Gastrocnemius medialis (tissue), 4 donors: ENCODE measurements at regions not wholly inside any gene's neighbourhood (a gene's known extent, or its start where the extent isn't known, plus 50 kb on each side); places are given as distances from the start of the nearest gene placed in this dataset.

Source experiments
- ATAC-seq, 2 donors: fragments of 150-250 bp; one replicate each; pipeline ENCODE4 v1.9.1; 2016
- DNase-seq, 2 donors: peaks; one replicate each; pipeline ENCODE4 v3.0.0-alpha.2; 2019
- H3K27ac ChIP-seq, 4 donors: fragments of 200-600 bp; sonication (generic); 1 replicate in 1 of 4; 2 replicates in 3 of 4; pipeline ENCODE4 v1.5.1; 2016 to 2018; ENCODE audit warnings: mild to moderate bottlenecking in 2 of 4, moderate library complexity in 1 of 4
- H3K27me3 ChIP-seq, 3 donors: fragments of 200-600 bp; sonication (generic) in 2 of 3; 1 replicate in 1 of 3; 2 replicates in 2 of 3; pipeline versions ENCODE4 v1.5.1 to v1.6.0; 2016 to 2019; ENCODE audit warnings: mild to moderate bottlenecking in 1 of 3, moderate library complexity in 1 of 3
- H3K36me3 ChIP-seq, 2 donors: fragments of 200-600 bp; sonication (generic) in 1 of 2; one replicate each; pipeline ENCODE4 v1.5.1; 2017 to 2018
- H3K4me1 ChIP-seq, 2 donors: fragments of 200-600 bp; sonication (generic) in 1 of 2; one replicate each; pipeline ENCODE4 v1.5.1; 2016 to 2017; ENCODE audit warnings: mild to moderate bottlenecking in 2 of 2
- H3K4me3 ChIP-seq, 4 donors: fragments of 200-600 bp; sonication (generic) in 3 of 4; 1 replicate in 1 of 4; 2 replicates in 3 of 4; pipeline ENCODE4 v1.5.1; 2016 to 2019; ENCODE audit warnings: mild to moderate bottlenecking in 2 of 4
- H3K9me3 ChIP-seq, 3 donors: fragments of 200-600 bp; sonication (generic) in 2 of 3; 1 replicate in 1 of 3; 2 replicates in 2 of 3; pipeline ENCODE4 v1.5.1; 2016 to 2019
- CTCF ChIP-seq, 5 experiments: fragments of 450-650 bp in 3 of 5; fragments of 200-600 bp in 2 of 5; sonication (generic) in 2 of 5; IDR thresholded peaks in 4 of 5; conservative IDR thresholded peaks in 1 of 5; 1 replicate in 4 of 5; 2 replicates in 1 of 5; pipeline ENCODE4 v1.5.1; 2016 to 2019; ENCODE audit warnings: antibody characterized with exemption in 5 of 5, mild to moderate bottlenecking in 3 of 5, moderate library complexity in 3 of 5
- POLR2A ChIP-seq, 2 donors: fragments of 450-650 bp; IDR thresholded peaks; one replicate each; pipeline ENCODE4 v1.6.1; 2017; ENCODE audit warnings: antibody characterized with exemption in 2 of 2, mild to moderate bottlenecking in 2 of 2, moderate library complexity in 2 of 2
- in situ Hi-C, 4 donors: fragments of 200-750 bp; cut with MboI; loops; one replicate each; pipeline versions ENCODE4 v1.15.0 to v1.8.0; 2017; ENCODE audit warnings: low sequenced_read_pairs in 4 of 4
- intact Hi-C: fragments of 100-400 bp; cut with DNase I; formaldehyde crosslinking; loops from one replicate; pipeline ENCODE4 v1.15.1; 2023; ENCODE audit warnings: low total_unique reads

- in situ Hi-C loops = no loop called here
- no peak for DNase-seq
- H3K9me3 ChIP-seq = no peaks in the 10 kb centered on the region
- no peak for ATAC-seq
- intact Hi-C loops = no loop called here
- no peaks in the 10 kb centered on the region for H3K36me3 ChIP-seq
- H3K4me1 ChIP-seq = no peaks in the 10 kb centered on the region
- H3K27me3 ChIP-seq = no peaks in the 10 kb centered on the region
- no peak for TF ChIP-seq POLR2A (IDR thresholded peaks at IDR 0.05)
- no peak for TF ChIP-seq CTCF (IDR thresholded peaks at IDR 0.05 in 4 of 5, conservative IDR thresholded peaks at IDR 0.05 in 1 of 5)
- no peak overlapping the region for H3K27ac ChIP-seq
- H3K4me3 ChIP-seq = no peak overlapping the region
Measured at GRCh38 chr14:45877981-45878380, 625.0 kb upstream of the MIS18BP1 start.

- H3K36me3 ChIP-seq = no peaks in the 10 kb centered on the region
- TF ChIP-seq CTCF (IDR thresholded peaks at IDR 0.05 in 4 of 5, conservative IDR thresholded peaks at IDR 0.05 in 1 of 5) = no peak
- no peak for TF ChIP-seq POLR2A (IDR thresholded peaks at IDR 0.05)
- H3K9me3 ChIP-seq = no peaks in the 10 kb centered on the region
- no peak for DNase-seq
- no peaks in the 10 kb centered on the region for H3K4me1 ChIP-seq
- in situ Hi-C loops = no loop called here
- intact Hi-C loops = no loop called here
- ATAC-seq = no peak
- H3K27ac ChIP-seq = no peak overlapping the region
- no peak overlapping the region for H3K4me3 ChIP-seq
- no peaks in the 10 kb centered on the region for H3K27me3 ChIP-seq
Measured at GRCh38 chr14:45868863-45869262, 615.9 kb upstream of the MIS18BP1 start.

- intact Hi-C loops (no loop called here), in situ Hi-C loops (no loop called here)
- Histone ChIP-seq H3K9me3 (no peaks in the 10 kb centered on the region), H3K4me1 (no peaks in the 10 kb centered on the region), H3K4me3 (no peak overlapping the region), H3K27me3 (no peaks in the 10 kb centered on the region), H3K27ac (no peak overlapping the region), H3K36me3 (no peaks in the 10 kb centered on the region)
- ATAC-seq (no peak), DNase-seq (no peak)
- no peak for TF ChIP-seq CTCF (IDR thresholded peaks at IDR 0.05 in 4 of 5, conservative IDR thresholded peaks at IDR 0.05 in 1 of 5)
- no peak for TF ChIP-seq POLR2A (IDR thresholded peaks at IDR 0.05)
Measured at GRCh38 chr14:45868377-45868776, 615.4 kb upstream of the MIS18BP1 start.

GRCh38 chr14:45867046-45867894 is 614.3 kb upstream of the MIS18BP1 start:
- Histone ChIP-seq H3K4me1 (no peaks in the 10 kb centered on the region), H3K27me3 (no peaks in the 10 kb centered on the region), H3K4me3 (no peak overlapping the region), H3K36me3 (no peaks in the 10 kb centered on the region), H3K9me3 (no peaks in the 10 kb centered on the region), H3K27ac (peak overlapping the region in 2 of 4 donors; percentile 28 to 57)
- in situ Hi-C loops = no loop called here
- TF ChIP-seq POLR2A (IDR thresholded peaks at IDR 0.05) = no peak
- no peak for TF ChIP-seq CTCF (IDR thresholded peaks at IDR 0.05 in 4 of 5, conservative IDR thresholded peaks at IDR 0.05 in 1 of 5)
- DNase-seq (no peak), ATAC-seq (no peak)
- intact Hi-C loops = no loop called here
